ENCODE measurements at regions not wholly inside any gene's neighbourhood (a gene's known extent, or its start where the extent isn't known, plus 50 kb on each side); places are given as distances from the start of the nearest gene placed in this dataset.

DNA sequence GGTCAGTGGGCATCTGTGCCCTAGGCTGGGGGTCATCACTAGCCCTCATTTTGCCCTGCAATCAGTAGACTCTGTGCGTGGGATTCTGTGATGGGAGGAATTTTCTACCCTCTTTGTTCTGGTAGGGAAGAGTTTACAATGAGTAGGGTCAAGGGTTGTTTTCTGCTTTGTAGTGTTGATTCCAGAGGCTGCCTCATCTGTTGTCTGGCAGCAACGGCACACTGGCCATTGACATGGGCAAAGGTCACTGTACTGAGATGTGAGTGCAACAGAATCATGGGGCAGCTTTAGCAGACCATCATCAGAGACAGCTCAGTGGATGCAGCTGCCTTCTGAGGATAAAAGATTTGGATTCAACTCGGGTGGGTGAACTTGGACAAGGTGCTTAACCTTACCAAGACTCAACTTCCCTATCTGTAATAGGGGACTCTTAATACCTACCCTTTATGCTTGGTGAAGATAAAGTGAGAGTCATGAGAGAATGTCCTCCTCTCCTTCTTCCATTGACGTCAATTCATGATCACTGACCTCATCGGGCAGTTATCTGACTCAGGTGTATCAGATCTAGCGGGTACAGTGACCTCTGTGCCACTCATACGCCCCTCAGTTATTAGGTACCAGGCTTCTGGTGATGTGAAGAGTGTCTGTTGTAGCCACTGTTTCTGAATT lies 127.5 kb downstream of the RPLP1 start:
- peaks cover 32% of the 10 kb centered on the region for H3K4me1 Mint-ChIP-seq
- DNase-seq: no peak
- intact Hi-C loops (cut with micrococcal nuclease): loop anchor here (5.0 to 10.0 kb wide), 2 partner anchors 95 to 147 kb away; no protein-coding TSS in a partner anchor
- H3K36me3 Mint-ChIP-seq (ENCODE audit: low read depth): no peaks in the 10 kb centered on the region
- no peaks in the 10 kb centered on the region for H3K9me3 Mint-ChIP-seq
- H3K27ac Mint-ChIP-seq: no peak overlapping the region
- peaks cover 9% of the 10 kb centered on the region for H3K27me3 Mint-ChIP-seq
- no peak overlapping the region for H3K4me3 Mint-ChIP-seq

GRCh38 chr15:69583626-69584025 lies 131.0 kb downstream of the RPLP1 start:
- intact Hi-C loops (cut with micrococcal nuclease): no loop called here
- H3K4me1 Mint-ChIP-seq: peaks cover 19% of the 10 kb centered on the region

GRCh38 chr15:69585937-69586336 lies 133.3 kb downstream of the RPLP1 start:
- H3K36me3 Mint-ChIP-seq (ENCODE audit: low read depth): no peaks in the 10 kb centered on the region
- intact Hi-C loops (cut with micrococcal nuclease): no loop called here
- peaks cover 16% of the 10 kb centered on the region for H3K4me1 Mint-ChIP-seq
- no peak for DNase-seq
- peaks cover 3% of the 10 kb centered on the region for H3K9me3 Mint-ChIP-seq
- H3K27ac Mint-ChIP-seq: no peak overlapping the region
- H3K27me3 Mint-ChIP-seq: peaks cover 3% of the 10 kb centered on the region
- H3K4me3 Mint-ChIP-seq: no peak overlapping the region

More at GRCh38 chr15:69583626-69584025, 131.0 kb downstream of the RPLP1 start:
- no peak for DNase-seq
- Mint-ChIP-seq H3K9me3 (peaks cover 3% of the 10 kb centered on the region), H3K27ac (no peak overlapping the region), H3K36me3 (ENCODE audit: low read depth) (no peaks in the 10 kb centered on the region), H3K27me3 (peaks cover 7% of the 10 kb centered on the region), H3K4me3 (no peak overlapping the region)

DNA sequence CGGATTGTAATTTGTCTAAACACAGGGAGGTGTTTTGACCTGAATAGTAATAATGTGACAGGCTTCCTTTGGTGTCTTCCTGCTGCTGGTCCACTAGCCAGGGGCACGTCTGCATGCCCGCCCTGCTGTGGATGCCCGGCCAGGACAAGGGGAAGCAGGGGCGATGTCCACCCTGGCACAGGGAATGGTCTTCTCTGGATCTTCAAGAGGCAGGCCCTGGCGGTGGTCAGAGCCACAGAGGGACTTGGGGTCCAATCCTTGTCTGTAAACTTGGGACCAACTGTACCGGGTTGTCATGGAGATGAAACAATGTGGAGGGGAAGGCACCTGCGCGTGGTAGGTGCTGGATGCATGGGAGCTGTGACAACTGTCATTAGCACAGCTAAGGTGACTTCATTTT lies 134.1 kb downstream of the RPLP1 start:
- no peak overlapping the region for H3K27ac Mint-ChIP-seq
- H3K4me3 Mint-ChIP-seq: no peak overlapping the region
- no peak for DNase-seq
- peaks cover 3% of the 10 kb centered on the region for H3K27me3 Mint-ChIP-seq
- intact Hi-C loops (cut with micrococcal nuclease): no loop called here
- H3K36me3 Mint-ChIP-seq (ENCODE audit: low read depth): no peaks in the 10 kb centered on the region
- H3K4me1 Mint-ChIP-seq: peaks cover 16% of the 10 kb centered on the region
- peaks cover 3% of the 10 kb centered on the region for H3K9me3 Mint-ChIP-seq

GRCh38 chr15:69587723-69588426 lies 135.3 kb downstream of the RPLP1 start:
- Mint-ChIP-seq H3K4me1 (peaks cover 18% of the 10 kb centered on the region), H3K36me3 (ENCODE audit: low read depth) (no peaks in the 10 kb centered on the region), H3K27ac (no peak overlapping the region), H3K27me3 (peaks cover 3% of the 10 kb centered on the region), H3K4me3 (no peak overlapping the region), H3K9me3 (peaks cover 3% of the 10 kb centered on the region)
- no peak for DNase-seq
- intact Hi-C loops (cut with micrococcal nuclease): no loop called here

GRCh38 chr15:69590201-69590710 lies 137.6 kb downstream of the RPLP1 start:
- Mint-ChIP-seq H3K4me3 (no peak overlapping the region), H3K36me3 (ENCODE audit: low read depth) (no peaks in the 10 kb centered on the region), H3K27ac (no peak overlapping the region), H3K9me3 (peaks cover 3% of the 10 kb centered on the region), H3K4me1 (peaks cover 10% of the 10 kb centered on the region), H3K27me3 (peaks cover 3% of the 10 kb centered on the region)
- DNase-seq: no peak
- intact Hi-C loops (cut with micrococcal nuclease): no loop called here

DNA sequence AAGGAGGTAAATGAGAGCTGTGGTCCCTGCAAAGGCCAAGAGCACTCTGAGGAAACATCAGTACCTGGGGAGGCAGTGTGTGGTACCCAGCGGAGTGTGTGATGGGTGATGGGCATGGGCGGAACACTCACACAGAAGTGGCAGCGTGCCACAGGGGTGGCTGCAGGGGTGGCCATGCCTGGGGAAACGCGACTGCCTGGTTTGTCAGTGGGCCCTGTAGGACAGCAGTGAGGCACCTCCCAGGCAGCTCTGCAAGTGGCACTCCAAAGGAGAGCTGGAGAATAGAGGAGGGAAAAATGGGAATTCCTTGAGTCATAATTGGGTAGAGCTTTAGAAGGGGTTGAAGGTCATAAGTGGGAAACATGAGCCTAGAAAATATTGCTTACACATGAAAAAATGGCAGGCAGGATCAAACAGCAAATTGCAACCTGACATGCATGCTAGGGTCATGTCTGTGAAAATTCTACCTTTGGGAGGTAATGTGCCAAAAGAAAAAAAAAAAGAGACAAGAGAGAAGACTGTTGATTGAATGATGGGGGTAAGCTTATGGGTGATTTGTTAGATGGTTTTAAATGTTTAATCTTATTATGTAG lies 138.4 kb downstream of the RPLP1 start:
- intact Hi-C loops (cut with micrococcal nuclease): no loop called here

GRCh38 chr15:69591905-69592508 lies 139.4 kb downstream of the RPLP1 start:
- DNase-seq: no peak
- Mint-ChIP-seq H3K36me3 (ENCODE audit: low read depth) (no peaks in the 10 kb centered on the region), H3K27me3 (peaks cover 3% of the 10 kb centered on the region), H3K9me3 (peaks cover 3% of the 10 kb centered on the region), H3K4me3 (no peak overlapping the region), H3K27ac (no peak overlapping the region), H3K4me1 (peaks cover 10% of the 10 kb centered on the region)
- intact Hi-C loops (cut with micrococcal nuclease): no loop called here

More for the DNA sequence above, 138.4 kb downstream of the RPLP1 start:
- Mint-ChIP-seq H3K27ac (no peak overlapping the region), H3K4me1 (peaks cover 10% of the 10 kb centered on the region), H3K9me3 (peaks cover 3% of the 10 kb centered on the region), H3K4me3 (no peak overlapping the region), H3K36me3 (ENCODE audit: low read depth) (no peaks in the 10 kb centered on the region), H3K27me3 (peaks cover 6% of the 10 kb centered on the region)
- DNase-seq: no peak

DNA sequence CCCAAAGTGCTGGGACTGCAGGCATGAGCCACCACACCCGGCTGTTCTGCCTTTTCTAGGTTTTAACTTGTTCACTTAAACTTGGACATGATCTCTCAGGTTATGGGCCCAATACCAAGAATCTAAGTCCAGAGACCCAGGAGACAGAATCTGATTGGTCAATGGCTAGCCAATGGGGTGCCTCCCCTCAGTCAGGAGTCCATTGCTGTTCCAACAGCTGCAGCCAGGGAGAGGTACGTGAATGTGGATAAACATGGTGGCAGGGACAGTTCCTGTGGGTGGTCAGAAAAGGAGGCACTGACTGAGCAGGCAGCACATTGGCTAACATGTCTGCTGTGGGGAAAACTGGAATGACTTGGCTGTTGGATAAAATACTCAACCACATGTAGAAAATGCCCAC lies 140.3 kb downstream of the RPLP1 start:
- no peak for DNase-seq
- intact Hi-C loops (cut with micrococcal nuclease): no loop called here
- H3K9me3 Mint-ChIP-seq: peaks cover 3% of the 10 kb centered on the region
- no peak overlapping the region for H3K4me3 Mint-ChIP-seq
- peaks cover 9% of the 10 kb centered on the region for H3K4me1 Mint-ChIP-seq
- no peaks in the 10 kb centered on the region for H3K36me3 Mint-ChIP-seq (ENCODE audit: low read depth)
- H3K27me3 Mint-ChIP-seq: peaks cover 7% of the 10 kb centered on the region
- H3K27ac Mint-ChIP-seq: no peak overlapping the region

- Mint-ChIP-seq H3K9me3 (no peaks in the 10 kb centered on the region), H3K36me3 (ENCODE audit: low read depth) (no peaks in the 10 kb centered on the region), H3K27me3 (peaks cover 10% of the 10 kb centered on the region), H3K4me3 (no peak overlapping the region), H3K4me1 (peaks cover 3% of the 10 kb centered on the region), H3K27ac (no peak overlapping the region)
- intact Hi-C loops (cut with micrococcal nuclease): no loop called here
- no peak for DNase-seq
Observed at GRCh38 chr15:69593488-69593887, 140.9 kb downstream of the RPLP1 start.

DNA sequence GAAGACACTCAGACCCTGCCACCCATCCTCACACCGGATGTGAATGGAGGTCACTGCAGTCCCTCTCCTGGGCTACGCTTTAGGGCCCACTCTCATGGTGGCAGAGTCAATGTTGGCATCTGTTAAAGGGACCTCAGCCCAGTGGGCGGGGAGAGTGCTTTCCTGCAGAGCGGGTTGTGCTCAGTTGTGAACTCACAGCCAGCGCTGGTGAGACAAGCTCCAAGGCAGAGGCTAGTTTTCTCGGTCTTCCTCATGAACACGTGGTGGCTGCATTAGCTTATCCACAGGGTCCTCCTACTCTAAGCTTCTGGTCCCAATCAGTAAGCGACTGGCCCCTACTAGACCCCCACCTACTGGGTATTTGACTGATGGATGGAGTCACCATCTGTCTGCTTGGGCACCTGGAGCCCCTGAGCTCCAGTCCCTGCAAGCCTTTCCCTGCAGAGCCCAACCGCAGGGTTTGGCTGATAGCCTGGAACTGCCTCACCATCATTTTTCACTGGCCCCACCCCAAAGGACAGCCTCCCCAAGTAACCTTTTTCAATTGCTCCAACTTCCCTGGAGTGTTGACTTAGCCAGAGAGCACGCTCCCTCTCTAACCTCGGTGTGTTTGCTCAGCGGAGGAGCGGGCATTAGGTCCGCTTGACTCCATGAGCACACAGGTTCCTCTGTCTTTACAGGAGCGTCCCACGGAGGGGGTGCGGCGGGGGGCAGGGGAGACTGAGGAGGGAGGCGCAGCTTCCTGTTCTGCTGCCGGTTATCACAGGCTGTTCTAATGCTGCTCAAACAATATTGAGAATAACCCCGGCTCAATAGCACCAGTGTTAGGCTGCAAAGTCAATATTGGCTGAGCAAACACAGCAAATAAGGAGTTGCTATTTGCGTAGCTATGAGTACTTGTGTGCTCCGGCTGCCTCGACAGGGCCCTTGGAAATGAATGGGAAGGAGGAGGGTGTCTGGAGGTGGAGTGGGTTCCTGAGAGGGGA lies 141.7 kb downstream of the RPLP1 start:
- Mint-ChIP-seq H3K9me3 (no peaks in the 10 kb centered on the region), H3K4me1 (peaks cover 2% of the 10 kb centered on the region), H3K4me3 (no peak overlapping the region), H3K27me3 (peaks cover 18% of the 10 kb centered on the region), H3K27ac (no peak overlapping the region), H3K36me3 (ENCODE audit: low read depth) (no peaks in the 10 kb centered on the region)
- DNase-seq: no peak
- intact Hi-C loops (cut with micrococcal nuclease): no loop called here

DNA sequence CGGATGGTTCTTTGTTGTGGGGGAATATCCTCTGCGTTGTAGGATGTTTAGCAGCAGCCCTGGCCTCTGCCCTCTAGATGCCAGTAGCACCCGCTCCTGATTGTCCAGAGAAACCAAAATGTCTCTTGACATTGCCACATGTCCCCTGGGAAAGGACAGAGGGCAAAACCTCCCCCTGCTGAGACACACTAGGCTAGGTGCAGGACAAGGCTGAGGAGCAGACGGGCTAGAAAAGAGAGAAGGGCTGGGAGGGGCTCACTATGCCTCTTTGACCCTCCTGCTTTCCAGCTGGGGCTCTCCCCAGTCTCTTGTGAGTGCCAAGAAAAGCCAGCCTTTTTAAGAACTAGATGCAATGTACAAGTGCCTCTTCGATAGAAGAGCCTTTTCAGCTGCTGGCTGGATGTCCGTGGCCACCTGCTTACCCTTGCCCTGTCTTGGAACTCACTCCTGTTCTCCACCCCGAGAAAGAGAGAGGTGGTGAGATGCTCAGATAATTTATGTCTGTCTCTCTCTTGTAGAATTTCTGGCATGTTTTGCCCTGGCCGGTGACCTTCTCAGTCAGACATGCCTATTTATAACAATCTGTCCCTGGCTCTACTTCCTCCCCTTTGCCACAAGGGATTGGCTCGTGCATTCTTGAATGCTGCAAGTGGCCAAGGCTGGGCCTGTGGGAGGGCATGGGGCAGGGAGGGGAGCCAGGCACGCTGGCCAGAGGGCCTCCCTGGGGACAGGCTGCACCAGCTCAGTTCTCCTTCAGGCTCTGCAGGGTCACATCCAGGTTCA lies 142.6 kb downstream of the RPLP1 start:
- no peaks in the 10 kb centered on the region for H3K36me3 Mint-ChIP-seq (ENCODE audit: low read depth)
- peaks cover 19% of the 10 kb centered on the region for H3K27me3 Mint-ChIP-seq
- no peak overlapping the region for H3K4me3 Mint-ChIP-seq
- intact Hi-C loops (cut with micrococcal nuclease): no loop called here
- no peak overlapping the region for H3K27ac Mint-ChIP-seq
- peaks cover 2% of the 10 kb centered on the region for H3K4me1 Mint-ChIP-seq
- H3K9me3 Mint-ChIP-seq: no peaks in the 10 kb centered on the region
- no peak for DNase-seq

All from activated CD4-positive, alpha-beta T cell treated with anti-CD3 and anti-CD28 coated beads, Interleukin-2, amount 10 ng/mL, durations not matched to agents 24 days and 14 days (primary cell).